ENCODE measurements at regions not wholly inside any gene's neighbourhood (a gene's known extent, or its start where the extent isn't known, plus 50 kb on each side); places are given as distances from the start of the nearest gene placed in this dataset.
"Not testable (repeated sequence)": the region's sequence is repeated elsewhere in the genome, so short reads cannot be mapped to it uniquely, and the experiment has no call there.

DNA sequence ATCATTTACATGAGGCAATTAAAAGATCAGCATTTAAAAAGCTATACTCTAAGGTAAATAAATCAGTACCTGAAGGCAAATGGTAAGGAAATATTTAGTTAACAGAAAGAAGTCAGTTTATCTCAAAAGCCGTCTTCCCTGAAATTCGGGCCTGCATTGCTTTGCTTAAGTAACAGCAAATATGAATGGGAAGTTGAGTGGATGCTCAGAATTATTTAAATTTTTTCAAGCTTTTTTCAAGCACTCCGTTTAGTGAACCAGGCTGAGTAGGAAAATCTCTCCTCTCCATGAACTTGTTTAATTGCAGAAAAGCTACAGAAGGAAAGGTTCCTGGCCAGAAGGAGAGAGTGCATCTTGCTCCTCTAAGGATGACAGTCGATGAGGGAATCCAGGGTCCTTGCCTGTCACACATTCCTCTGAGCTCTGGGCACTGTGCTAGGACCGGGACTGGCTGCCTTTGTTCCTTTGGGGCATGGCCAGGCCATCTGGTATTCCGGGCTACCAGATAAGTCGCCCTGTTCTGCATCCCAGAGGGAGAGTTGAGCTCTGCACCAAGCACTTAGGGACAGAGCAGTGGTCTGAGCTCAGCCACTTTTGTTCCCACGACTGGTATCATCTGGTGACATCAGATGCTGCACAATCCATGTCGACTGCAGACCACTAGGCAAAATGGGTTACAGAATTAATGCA, 77.6 kb downstream of the RIN2 start:
- DNase-seq, result no peak

GRCh38 chr20:19838468-19838867, 80.4 kb downstream of the RIN2 start:
- DNase-seq, result no peak

DNA sequence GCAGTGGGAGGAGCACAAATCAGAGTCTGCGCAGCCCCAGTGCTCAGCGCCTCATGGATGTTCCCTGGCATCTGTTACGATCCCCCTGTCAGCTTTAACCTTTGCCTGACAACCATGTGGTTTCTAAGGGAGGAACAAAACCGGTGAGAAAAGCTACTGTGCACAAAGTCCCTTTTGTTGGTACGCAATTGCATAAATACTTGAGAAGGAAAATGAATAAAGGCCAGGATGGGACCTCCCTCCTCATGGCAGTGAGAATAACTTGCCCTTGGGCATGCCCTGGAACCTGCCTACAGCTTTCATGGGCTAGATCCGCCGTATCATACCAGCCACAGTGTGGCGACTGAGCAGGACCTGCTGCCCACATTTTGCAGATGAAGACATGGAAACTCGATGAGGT, 81.0 kb downstream of the RIN2 start:
- DNase-seq, result no peak

DNA sequence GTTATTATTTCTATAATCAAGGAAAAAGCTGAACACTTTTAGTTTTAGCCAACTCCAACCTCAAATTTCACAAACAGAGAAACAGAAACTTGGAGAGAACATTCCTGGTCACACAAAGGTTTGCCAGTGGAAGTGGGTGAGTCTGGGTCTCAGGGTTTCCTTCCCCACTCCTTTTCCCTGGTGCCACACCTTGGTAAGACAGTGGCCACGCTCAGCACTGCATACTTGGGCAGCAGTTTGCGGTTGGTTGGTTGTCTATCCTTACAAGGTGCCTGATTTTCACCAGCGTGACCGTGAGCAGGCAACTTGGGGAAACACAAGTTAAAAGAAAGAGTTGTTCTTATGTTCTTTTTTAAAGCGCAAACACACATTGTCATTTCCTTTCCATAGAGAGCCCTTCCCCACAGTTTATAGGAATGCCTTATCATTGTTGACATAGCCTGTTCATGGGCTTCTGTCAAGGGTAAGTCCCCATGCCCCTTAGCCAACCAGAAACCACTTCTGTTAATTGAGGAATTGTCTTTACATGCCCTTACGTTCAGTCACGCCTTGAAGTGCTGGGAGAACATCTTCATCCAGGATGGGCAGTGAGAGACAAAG, 82.2 kb downstream of the RIN2 start:
- DNase-seq, result no peak

DNA sequence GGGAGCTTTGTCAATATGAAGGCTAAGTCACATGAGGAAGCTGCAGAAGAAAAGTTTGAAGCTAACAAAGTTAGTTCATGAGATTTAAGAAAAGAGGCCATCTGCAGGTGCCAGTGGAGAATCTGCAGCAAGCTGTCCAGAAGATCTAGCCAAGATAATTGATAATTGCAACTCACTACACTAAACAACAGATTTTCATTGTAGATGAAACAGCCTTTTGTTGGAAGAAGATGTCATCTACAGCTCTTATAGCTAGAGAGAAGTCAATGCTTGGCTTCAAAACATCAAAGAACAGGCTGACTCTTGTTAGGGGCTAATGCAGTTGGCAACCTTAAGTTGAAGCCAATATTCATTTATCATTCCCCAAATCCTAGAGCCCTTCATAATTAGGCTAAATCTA, 83.7 kb downstream of the RIN2 start:
- peak; percentile 44 for DNase-seq

DNA sequence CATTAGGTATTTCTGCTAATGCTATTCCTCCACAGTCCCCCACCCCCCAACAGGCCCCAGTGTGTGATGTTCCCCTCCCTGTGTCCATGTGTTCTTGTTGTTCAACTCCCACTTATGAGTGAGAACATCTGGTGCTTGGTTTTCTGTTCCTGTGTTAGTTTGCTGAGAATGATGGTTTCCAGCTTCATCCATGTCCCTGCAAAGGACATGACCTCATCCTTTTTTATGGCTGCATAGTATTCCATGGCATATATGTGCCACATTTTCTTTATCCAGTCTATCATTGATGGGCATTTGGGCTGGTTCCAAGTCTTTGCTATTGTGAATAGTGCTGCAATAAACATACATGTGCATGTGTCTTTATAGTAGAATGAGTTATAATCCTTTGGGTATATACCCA, 86.8 kb downstream of the RIN2 start:
- not testable (repeated sequence) for DNase-seq

DNA sequence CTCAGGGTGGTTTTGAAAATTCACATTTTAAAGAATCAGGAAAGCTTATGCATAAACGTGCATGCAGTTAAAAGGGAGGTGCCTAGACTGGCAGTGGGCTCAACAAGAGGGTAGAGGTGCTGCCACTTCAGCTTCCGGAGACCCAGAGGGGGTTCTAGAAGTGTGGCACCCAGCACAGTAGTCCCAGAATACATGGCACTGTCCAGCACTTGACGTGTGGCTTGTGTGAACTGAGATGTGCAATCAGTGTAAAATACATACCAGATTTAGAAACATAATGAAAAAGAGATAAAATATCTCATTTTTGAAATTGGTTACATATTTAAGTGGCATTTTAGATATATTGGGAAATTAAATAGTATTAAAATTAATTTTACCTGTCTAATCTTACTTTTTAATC, 89.3 kb downstream of the RIN2 start:
- DNase-seq, result no peak

DNA sequence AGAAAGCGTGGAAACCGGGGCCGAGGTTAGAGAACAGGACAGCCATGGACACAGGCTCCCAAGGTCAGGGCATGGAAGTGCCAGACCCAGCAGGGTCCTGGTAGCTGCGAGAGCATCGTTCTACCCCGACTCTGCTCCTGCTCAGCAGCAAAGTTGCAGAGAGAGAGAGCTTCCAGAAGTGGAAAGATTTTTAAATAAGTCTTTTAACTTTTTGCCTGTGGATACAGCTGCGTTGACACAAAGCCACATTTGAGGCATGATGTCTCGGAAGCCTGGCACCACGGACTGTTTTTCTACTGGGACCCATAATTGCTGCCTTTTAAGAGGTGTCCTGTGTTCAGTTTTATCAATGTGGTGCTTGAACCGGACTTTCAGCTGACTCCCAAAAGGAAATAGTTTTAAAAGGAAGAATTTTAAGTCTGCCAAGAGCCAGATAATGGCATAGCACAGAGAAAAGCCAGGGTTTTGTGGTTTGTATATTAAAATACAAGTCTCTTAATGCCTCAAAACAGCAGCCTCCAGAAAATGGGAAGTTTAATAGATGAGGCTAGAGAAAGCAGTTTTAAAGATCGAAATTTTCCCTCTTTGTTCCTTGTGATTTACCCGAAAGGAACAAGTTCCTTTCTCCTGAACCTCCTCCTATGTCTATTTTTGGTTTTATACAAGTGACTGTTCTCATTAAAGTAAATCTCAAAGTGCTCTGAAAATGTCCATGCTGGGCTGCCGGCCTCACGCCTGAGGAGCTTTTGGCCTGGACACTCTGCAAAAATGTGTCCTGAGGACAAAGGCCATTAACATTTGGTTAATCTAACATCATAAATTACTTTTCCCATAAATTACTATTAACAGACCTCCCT, 91.5 kb downstream of the RIN2 start:
- DNase-seq, result no peak

DNA sequence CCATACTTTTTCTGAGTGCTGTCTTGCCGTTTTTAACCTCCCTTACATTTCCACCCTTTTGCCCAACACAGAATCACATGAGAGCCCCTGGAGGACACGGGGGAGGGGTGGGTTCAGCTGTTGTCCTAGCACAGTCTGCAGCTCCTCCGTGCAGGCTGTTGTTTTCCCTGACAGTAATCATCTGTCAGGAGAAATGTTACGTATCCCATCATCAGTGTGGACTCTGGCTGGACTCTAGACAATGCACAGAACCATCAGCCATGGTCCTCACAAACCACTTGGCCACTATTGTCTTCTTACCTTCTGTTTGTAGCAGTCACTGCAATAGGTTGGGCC, 92.1 kb downstream of the RIN2 start:
- DNase-seq, result no peak

DNA sequence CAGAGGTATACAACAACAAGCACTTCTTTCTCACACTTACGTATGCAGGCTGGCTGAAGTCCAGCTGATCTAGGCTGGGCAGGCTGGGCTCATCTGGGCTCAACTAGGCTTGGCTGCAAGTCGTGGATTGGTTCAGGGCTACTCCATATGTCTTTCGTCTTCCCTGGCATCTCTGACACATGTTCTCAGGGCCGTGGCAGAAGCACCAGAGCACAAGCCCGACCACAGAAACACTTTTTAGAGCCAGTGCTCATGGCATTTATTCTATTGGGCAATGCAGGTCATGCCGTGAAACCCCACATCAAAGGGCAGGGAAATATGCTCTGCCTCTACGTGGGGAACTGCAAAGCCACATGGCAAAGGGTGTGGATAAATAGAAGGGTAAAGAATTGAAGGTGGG, 93.8 kb downstream of the RIN2 start:
- DNase-seq, result peak; percentile 11

DNA sequence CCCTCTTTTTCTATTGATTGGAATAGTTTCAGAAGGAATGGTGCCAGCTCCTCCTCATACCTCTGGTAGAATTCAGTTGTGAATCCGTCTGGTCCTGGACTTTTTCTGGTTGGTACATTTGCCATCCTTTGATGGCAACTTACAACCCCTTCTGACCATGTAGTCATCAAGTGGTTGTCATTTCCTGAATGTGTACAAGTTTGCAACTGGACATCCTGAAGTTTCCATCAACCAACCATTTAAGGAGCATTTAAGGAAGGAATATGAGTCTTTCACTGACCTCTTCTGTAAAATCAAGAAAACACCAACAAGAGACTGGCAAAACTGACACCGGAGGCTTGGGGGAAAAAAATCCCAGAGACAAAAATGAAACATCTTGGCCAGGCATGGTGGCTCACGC, 97.4 kb downstream of the RIN2 start:
- DNase-seq, result no peak

GRCh38 chr20:19858466-19859371, 100.7 kb downstream of the RIN2 start:
- DNase-seq, result no peak

DNA sequence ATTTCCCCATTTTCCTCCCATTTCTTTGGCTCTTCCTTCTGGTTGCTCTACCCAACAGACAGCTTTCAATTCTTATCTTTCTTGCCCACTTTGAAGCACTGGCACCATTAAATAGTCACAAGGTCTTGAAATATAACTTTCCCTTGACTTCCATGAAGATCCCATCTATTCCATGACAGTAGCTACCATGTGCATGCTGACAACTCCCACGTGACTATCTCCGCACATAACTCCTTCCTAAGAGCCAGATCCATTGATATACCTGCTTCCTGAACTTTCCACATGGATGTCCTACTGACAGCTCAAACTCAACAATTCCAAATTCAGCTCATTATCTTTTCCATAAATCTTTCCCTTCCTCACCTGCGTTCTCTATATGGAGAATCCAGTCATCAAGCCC, 101.4 kb downstream of the RIN2 start:
- DNase-seq, result no peak

DNA sequence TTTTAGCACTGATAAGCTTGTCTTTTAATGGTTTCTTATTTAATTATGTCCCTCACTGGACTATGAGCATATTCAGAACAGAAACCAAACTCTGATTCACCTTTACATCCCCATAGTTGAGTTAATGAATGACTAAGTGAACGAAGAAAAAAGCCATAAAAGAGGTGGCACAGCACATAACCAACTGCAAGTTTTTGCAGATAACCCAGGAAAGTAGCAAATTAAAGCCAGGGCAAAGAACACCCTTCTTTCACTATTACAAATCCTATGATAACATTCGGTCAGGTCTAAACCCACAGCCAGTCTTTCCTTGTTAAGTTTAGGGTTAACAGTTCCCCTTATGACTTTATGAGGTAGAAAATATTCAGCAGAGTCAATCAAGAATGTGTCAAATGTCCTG, 102.7 kb downstream of the RIN2 start:
- DNase-seq, result no peak

DNA sequence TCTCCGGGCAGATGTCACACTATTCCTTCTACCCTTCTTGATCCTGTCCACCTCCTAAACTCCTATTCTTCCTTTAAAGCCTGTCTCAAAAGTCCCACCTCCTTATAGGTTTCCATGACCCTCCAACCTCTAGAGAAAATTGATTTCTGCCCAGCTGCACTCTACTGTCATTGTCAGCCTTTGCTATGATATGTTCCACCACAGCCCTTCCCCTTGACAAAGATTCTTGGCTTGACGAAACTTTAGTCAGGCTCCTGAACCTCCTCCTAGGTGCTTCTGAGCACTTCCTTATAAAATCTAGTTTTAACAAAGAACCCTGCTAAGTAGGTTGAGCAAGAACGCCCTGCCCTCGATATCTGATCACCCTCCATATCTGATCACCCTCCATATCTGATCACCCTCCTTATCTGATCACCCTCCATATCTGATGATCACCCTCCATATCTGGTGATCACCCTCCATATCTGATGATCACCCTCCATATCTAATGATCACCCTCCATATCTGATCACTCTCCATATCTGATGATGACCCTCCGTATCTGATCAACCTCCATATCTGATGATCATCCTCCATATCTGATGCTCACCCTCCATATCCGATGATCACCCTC, 103.2 kb downstream of the RIN2 start:
- no peak for DNase-seq

GRCh38 chr20:19864130-19864529, 106.1 kb downstream of the RIN2 start:
- DNase-seq, result no peak

GRCh38 chr20:19866070-19866469, 108.0 kb downstream of the RIN2 start:
- DNase-seq, result no peak

- no peak for DNase-seq
These were observed 109.0 kb downstream of the RIN2 start for GRCh38 chr20:19867074-19867473.

DNA sequence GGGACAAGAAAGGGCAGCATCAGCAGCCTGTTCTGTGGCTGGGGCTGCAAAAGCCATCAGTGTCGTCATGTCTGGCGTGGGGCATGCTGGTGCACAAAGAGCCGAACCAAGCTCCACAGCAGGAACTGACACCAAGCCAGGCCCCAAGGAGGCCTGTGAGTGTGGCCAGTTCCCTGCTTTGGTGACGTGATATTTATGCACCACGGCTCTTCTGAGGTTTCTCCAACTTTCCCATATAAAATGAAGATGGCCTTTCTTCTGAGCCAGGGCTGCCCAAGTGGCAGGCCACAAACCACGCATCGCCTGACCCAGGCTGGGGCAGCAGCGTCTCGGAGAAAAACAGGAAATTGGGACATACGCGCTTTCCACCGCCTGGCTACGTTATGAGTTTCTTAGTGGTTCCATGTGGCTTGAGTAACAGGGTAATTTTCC, 109.9 kb downstream of the RIN2 start:
- DNase-seq, result no peak

DNA sequence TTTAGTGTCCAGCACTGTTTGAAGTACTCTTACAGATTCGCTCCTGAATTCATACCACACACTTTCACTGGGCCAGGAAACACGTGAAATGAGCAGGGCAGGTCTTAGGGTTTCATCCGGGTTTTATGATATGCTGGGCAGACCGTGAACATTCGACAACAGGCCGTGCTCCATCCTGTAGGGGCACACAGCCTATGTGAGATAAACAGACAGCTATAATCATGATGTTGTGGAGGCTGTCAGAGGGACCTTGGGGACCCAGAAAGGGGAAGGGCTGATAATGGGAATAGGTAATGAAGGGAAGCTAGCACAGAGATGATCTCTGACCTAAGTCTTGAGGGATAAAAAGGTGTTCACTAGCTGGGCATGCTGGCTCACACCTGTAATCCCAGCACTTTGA, 110.4 kb downstream of the RIN2 start:
- no peak for DNase-seq

GRCh38 chr20:19872001-19872400, 113.9 kb downstream of the RIN2 start:
- no peak for DNase-seq

- DNase-seq, result no peak
These were observed 116.1 kb downstream of the RIN2 start for GRCh38 chr20:19874040-19874727.
